ENCODE measurements at regions not wholly inside any gene's neighbourhood (a gene's known extent, or its start where the extent isn't known, plus 50 kb on each side); places are given as distances from the start of the nearest gene placed in this dataset.

GRCh38 chr1:239601108-239601507, 214.7 kb downstream of the CHRM3 start:
- no peak overlapping the region for H3K4me3 ChIP-seq (ENCODE audit: low read depth, low read length)
- DNase-seq (ENCODE audit: low read depth), result no peak
- no peak for TF ChIP-seq CTCF (IDR thresholded peaks at IDR 0.05; ENCODE audit: insufficient read depth, low read depth, low read length, missing control alignments)

GRCh38 chr1:239603530-239603929, 217.2 kb downstream of the CHRM3 start:
- no peak overlapping the region for H3K4me3 ChIP-seq (ENCODE audit: low read depth, low read length)

GRCh38 chr1:239606850-239607400, 220.6 kb downstream of the CHRM3 start:
- no peak for TF ChIP-seq CTCF (IDR thresholded peaks at IDR 0.05; ENCODE audit: insufficient read depth, low read depth, low read length, missing control alignments)
- H3K4me3 ChIP-seq (ENCODE audit: low read depth, low read length), result no peak overlapping the region
- no peak for DNase-seq (ENCODE audit: low read depth)

More at GRCh38 chr1:239603530-239603929, 217.2 kb downstream of the CHRM3 start:
- no peak for DNase-seq (ENCODE audit: low read depth)
- TF ChIP-seq CTCF (IDR thresholded peaks at IDR 0.05; ENCODE audit: insufficient read depth, low read depth, low read length, missing control alignments), result no peak

GRCh38 chr1:239608469-239608868, 222.1 kb downstream of the CHRM3 start:
- DNase-seq (ENCODE audit: low read depth), result no peak
- H3K4me3 ChIP-seq (ENCODE audit: low read depth, low read length), result no peak overlapping the region
- TF ChIP-seq CTCF (IDR thresholded peaks at IDR 0.05; ENCODE audit: insufficient read depth, low read depth, low read length, missing control alignments), result no peak

- H3K4me3 ChIP-seq (ENCODE audit: low read depth, low read length), result no peak overlapping the region
- no peak for TF ChIP-seq CTCF (IDR thresholded peaks at IDR 0.05; ENCODE audit: insufficient read depth, low read depth, low read length, missing control alignments)
- no peak for DNase-seq (ENCODE audit: low read depth)
These were observed 226.0 kb downstream of the CHRM3 start for GRCh38 chr1:239612379-239612778.

- H3K4me3 ChIP-seq (ENCODE audit: low read depth, low read length), result no peak overlapping the region
- no peak for DNase-seq (ENCODE audit: low read depth)
- no peak for TF ChIP-seq CTCF (IDR thresholded peaks at IDR 0.05; ENCODE audit: insufficient read depth, low read depth, low read length, missing control alignments)
These were observed 230.3 kb downstream of the CHRM3 start for GRCh38 chr1:239616673-239617072.

GRCh38 chr1:239617259-239617658, 230.9 kb downstream of the CHRM3 start:
- DNase-seq (ENCODE audit: low read depth), result no peak
- TF ChIP-seq CTCF (IDR thresholded peaks at IDR 0.05; ENCODE audit: insufficient read depth, low read depth, low read length, missing control alignments), result no peak
- H3K4me3 ChIP-seq (ENCODE audit: low read depth, low read length), result no peak overlapping the region
